ENCODE measurements at regions not wholly inside any gene's neighbourhood (a gene's known extent, or its start where the extent isn't known, plus 50 kb on each side); places are given as distances from the start of the nearest gene placed in this dataset.

DNA sequence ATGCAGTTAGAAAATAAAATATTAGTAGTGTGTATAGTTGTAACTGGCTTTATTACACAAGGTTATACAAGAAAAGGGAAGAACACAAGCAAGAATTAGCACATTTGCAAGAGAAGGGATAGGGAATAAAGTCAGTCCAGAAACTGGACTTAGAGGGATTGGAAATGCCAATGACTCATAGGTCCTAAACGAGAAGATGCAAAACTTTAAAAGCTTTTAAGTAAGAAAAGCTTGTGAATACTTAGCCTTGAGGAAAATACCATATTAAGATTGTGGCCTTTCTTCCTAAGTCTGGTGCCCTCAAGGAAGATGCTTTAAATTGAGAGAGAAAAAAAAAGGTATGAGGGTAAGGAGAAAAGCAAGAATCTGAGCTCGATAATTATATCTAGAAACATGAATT, 102.3 kb upstream of the MCHR2 start:
- Histone ChIP-seq H3K9me3 (replicated peaks in 1 of 2; ENCODE audit: control insufficient read depth in 2 of 2, insufficient read depth in 1 of 2, low read depth in 1 of 2, low read length in 2 of 2) (no peaks in the 10 kb centered on the region), H3K9ac (ENCODE audit: low read depth, low read length, poor library complexity) (no peak overlapping the region), H3K23ac (ENCODE audit: low read depth, low read length, poor library complexity) (no peak overlapping the region), H3K27ac (replicated peaks; ENCODE audit: low read length) (no peak overlapping the region), H3K4me3 (ENCODE audit: low read length in 2 of 2) (no peak overlapping the region), H3K14ac (ENCODE audit: low read length) (no peak overlapping the region), H2AFZ (ENCODE audit: low read length) (no peak overlapping the region), H2BK120ac (ENCODE audit: low read depth, low read length) (no peak overlapping the region), H4K91ac (ENCODE audit: low read depth, low read length, poor library complexity) (no peak overlapping the region), H3K18ac (ENCODE audit: low read length) (no peak overlapping the region), H2BK12ac (ENCODE audit: low read length) (no peak overlapping the region), H3K36me3 (replicated peaks in 1 of 2; ENCODE audit: control insufficient read depth in 2 of 2, insufficient read depth in 2 of 2, low read length in 2 of 2) (no peaks in the 10 kb centered on the region), H3K4me2 (ENCODE audit: insufficient read depth, low read length, poor library complexity, severe bottlenecking) (no peak overlapping the region), H2BK5ac (ENCODE audit: low read length) (no peak overlapping the region), H3K4me1 (ENCODE audit: control insufficient read depth in 2 of 2, insufficient read depth in 1 of 2, low read depth in 1 of 2, low read length in 2 of 2) (no peaks in the 10 kb centered on the region), H3K27me3 (ENCODE audit: control insufficient read depth in 3 of 3, insufficient read depth in 3 of 3, low read depth in 1 of 3, low read length in 3 of 3) (no peaks in the 10 kb centered on the region), H2BK15ac (ENCODE audit: low read length) (no peak overlapping the region), H2AK5ac (ENCODE audit: low read depth, low read length) (no peak overlapping the region), H3K79me1 (ENCODE audit: low read depth, low read length) (no peaks in the 10 kb centered on the region), H4K8ac (ENCODE audit: low read depth, low read length) (no peak overlapping the region), H3K4ac (ENCODE audit: low read length) (no peak overlapping the region)
- no CpG with 5 or more reads among the region's 2 CpGs for WGBS, 2 donors (ENCODE audit: extremely low coverage in 2 of 2, insufficient read length in 2 of 2, insufficient replicate concordance in 1 of 2)
- DNase-seq (ENCODE audit: low spot score) = no peak

DNA sequence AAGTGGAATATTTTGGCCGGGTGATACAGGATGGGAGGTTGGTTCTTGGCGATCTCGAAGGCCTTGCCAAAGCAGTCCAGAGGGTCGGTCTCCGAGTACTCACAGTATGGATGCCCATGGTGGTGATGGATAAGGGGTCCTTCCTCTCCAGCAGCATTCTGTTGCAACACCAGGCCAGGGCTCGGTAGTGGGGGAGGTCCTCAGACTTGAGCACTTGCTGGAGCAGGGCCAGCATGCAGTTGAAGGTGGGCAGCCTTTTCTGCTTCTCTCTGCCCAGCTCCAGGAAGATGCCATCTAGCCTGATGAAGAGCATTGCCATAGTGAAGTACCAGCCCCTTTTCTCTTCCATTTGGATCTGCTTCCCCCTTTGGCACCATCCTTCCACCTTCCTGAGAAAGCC, 99.4 kb upstream of the MCHR2 start:
- no peak overlapping the region for H4K8ac ChIP-seq (ENCODE audit: low read depth, low read length)

DNA sequence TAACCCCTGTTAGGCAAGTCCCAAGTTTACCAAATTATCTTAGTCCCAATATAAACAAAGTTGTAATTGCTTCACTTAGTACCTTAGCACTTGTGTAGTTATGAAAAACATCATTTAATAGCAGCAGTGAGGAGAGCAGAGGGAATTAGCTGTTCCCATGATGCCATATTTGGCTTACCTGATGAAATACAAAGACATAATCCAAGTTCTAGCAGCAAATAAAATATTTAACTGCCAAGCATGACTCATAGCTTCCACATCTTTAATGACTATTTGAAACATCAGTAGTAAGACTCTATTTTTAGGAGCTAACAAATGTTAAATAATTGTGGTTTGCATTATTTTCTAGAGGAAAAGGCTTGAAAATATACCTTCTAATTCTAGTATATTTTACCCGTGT, 94.0 kb upstream of the MCHR2 start:
- Histone ChIP-seq H3K9ac (ENCODE audit: low read depth, low read length, poor library complexity) (no peak overlapping the region), H3K9me3 (replicated peaks in 1 of 2; ENCODE audit: control insufficient read depth in 2 of 2, insufficient read depth in 1 of 2, low read depth in 1 of 2, low read length in 2 of 2) (no peaks in the 10 kb centered on the region), H3K4me2 (ENCODE audit: insufficient read depth, low read length, poor library complexity, severe bottlenecking) (no peak overlapping the region), H2AFZ (ENCODE audit: low read length) (no peak overlapping the region), H3K4ac (ENCODE audit: low read length) (no peak overlapping the region), H3K14ac (ENCODE audit: low read length) (no peak overlapping the region), H3K79me1 (ENCODE audit: low read depth, low read length) (no peaks in the 10 kb centered on the region), H3K27me3 (ENCODE audit: control insufficient read depth in 3 of 3, insufficient read depth in 3 of 3, low read depth in 1 of 3, low read length in 3 of 3) (no peaks in the 10 kb centered on the region), H2BK5ac (ENCODE audit: low read length) (no peak overlapping the region), H2BK12ac (ENCODE audit: low read length) (no peak overlapping the region), H2BK15ac (ENCODE audit: low read length) (no peak overlapping the region), H2AK5ac (ENCODE audit: low read depth, low read length) (no peak overlapping the region), H3K18ac (ENCODE audit: low read length) (no peak overlapping the region), H3K4me1 (ENCODE audit: control insufficient read depth in 2 of 2, insufficient read depth in 1 of 2, low read depth in 1 of 2, low read length in 2 of 2) (no peaks in the 10 kb centered on the region), H4K8ac (ENCODE audit: low read depth, low read length) (no peak overlapping the region), H4K91ac (ENCODE audit: low read depth, low read length, poor library complexity) (no peak overlapping the region), H3K23ac (ENCODE audit: low read depth, low read length, poor library complexity) (no peak overlapping the region), H2BK120ac (ENCODE audit: low read depth, low read length) (no peak overlapping the region), H3K36me3 (replicated peaks in 1 of 2; ENCODE audit: control insufficient read depth in 2 of 2, insufficient read depth in 2 of 2, low read length in 2 of 2) (no peaks in the 10 kb centered on the region), H3K27ac (replicated peaks; ENCODE audit: low read length) (no peak overlapping the region), H3K4me3 (ENCODE audit: low read length in 2 of 2) (no peak overlapping the region)
- no peak for DNase-seq (ENCODE audit: low spot score)
- no CpG with 5 or more reads among the region's 1 CpG for WGBS, 2 donors (ENCODE audit: extremely low coverage in 2 of 2, insufficient read length in 2 of 2, insufficient replicate concordance in 1 of 2)

More for the DNA sequence above, 99.4 kb upstream of the MCHR2 start:
- no peak overlapping the region for H3K14ac ChIP-seq (ENCODE audit: low read length)
- H3K4me3 ChIP-seq (ENCODE audit: low read length in 2 of 2) = no peak overlapping the region
- H3K4me1 ChIP-seq (ENCODE audit: control insufficient read depth in 2 of 2, insufficient read depth in 1 of 2, low read depth in 1 of 2, low read length in 2 of 2) = no peaks in the 10 kb centered on the region
- no peak overlapping the region for H3K27ac ChIP-seq (replicated peaks; ENCODE audit: low read length)
- no peaks in the 10 kb centered on the region for H3K79me1 ChIP-seq (ENCODE audit: low read depth, low read length)
- H2AK5ac ChIP-seq (ENCODE audit: low read depth, low read length) = no peak overlapping the region
- H3K4me2 ChIP-seq (ENCODE audit: insufficient read depth, low read length, poor library complexity, severe bottlenecking) = no peak overlapping the region
- no peak for DNase-seq (ENCODE audit: low spot score)
- no peaks in the 10 kb centered on the region for H3K27me3 ChIP-seq (ENCODE audit: control insufficient read depth in 3 of 3, insufficient read depth in 3 of 3, low read depth in 1 of 3, low read length in 3 of 3)
- no peak overlapping the region for H3K9ac ChIP-seq (ENCODE audit: low read depth, low read length, poor library complexity)
- no peak overlapping the region for H3K4ac ChIP-seq (ENCODE audit: low read length)
- H3K9me3 ChIP-seq (replicated peaks in 1 of 2; ENCODE audit: control insufficient read depth in 2 of 2, insufficient read depth in 1 of 2, low read depth in 1 of 2, low read length in 2 of 2) = no peaks in the 10 kb centered on the region
- H2BK12ac ChIP-seq (ENCODE audit: low read length) = no peak overlapping the region
- no peak overlapping the region for H2BK120ac ChIP-seq (ENCODE audit: low read depth, low read length)
- H2BK15ac ChIP-seq (ENCODE audit: low read length) = no peak overlapping the region
- no CpG with 5 or more reads among the region's 6 CpGs for WGBS, 2 donors (ENCODE audit: extremely low coverage in 2 of 2, insufficient read length in 2 of 2, insufficient replicate concordance in 1 of 2)
- no peak overlapping the region for H3K18ac ChIP-seq (ENCODE audit: low read length)
- peak overlapping the region; percentile 16 for H3K23ac ChIP-seq (ENCODE audit: low read depth, low read length, poor library complexity)
- H2AFZ ChIP-seq (ENCODE audit: low read length) = no peak overlapping the region
- H2BK5ac ChIP-seq (ENCODE audit: low read length) = no peak overlapping the region
- no peak overlapping the region for H4K91ac ChIP-seq (ENCODE audit: low read depth, low read length, poor library complexity)
- H3K36me3 ChIP-seq (replicated peaks in 1 of 2; ENCODE audit: control insufficient read depth in 2 of 2, insufficient read depth in 2 of 2, low read length in 2 of 2) = no peaks in the 10 kb centered on the region

DNA sequence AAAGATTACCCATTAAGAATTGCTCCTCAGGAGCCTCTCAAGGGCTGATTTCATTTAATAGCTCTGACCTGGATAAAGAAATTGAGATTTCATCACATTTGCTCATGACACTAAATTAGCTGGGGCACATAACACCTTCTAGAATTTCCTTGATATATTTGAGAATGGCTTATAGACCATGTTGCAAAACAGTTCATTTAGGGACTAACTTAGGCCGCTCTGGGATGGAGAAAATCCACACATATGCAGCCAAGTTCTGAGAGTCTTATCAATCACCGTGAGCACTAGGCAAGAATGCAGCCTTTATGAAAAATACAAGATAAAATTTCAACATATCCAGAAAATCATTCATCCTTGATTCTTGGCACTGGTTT, 91.0 kb upstream of the MCHR2 start:
- no peak overlapping the region for H3K23ac ChIP-seq (ENCODE audit: low read depth, low read length, poor library complexity)
- no peak overlapping the region for H3K27ac ChIP-seq (replicated peaks; ENCODE audit: low read length)
- no CpG with 5 or more reads among the region's 2 CpGs for WGBS, 2 donors (ENCODE audit: extremely low coverage in 2 of 2, insufficient read length in 2 of 2, insufficient replicate concordance in 1 of 2)
- H3K27me3 ChIP-seq (ENCODE audit: control insufficient read depth in 3 of 3, insufficient read depth in 3 of 3, low read depth in 1 of 3, low read length in 3 of 3) = no peaks in the 10 kb centered on the region
- H3K9me3 ChIP-seq (replicated peaks in 1 of 2; ENCODE audit: control insufficient read depth in 2 of 2, insufficient read depth in 1 of 2, low read depth in 1 of 2, low read length in 2 of 2) = no peaks in the 10 kb centered on the region
- H3K18ac ChIP-seq (ENCODE audit: low read length) = no peak overlapping the region
- H3K4me2 ChIP-seq (ENCODE audit: insufficient read depth, low read length, poor library complexity, severe bottlenecking) = no peak overlapping the region
- no peak overlapping the region for H2BK120ac ChIP-seq (ENCODE audit: low read depth, low read length)
- no peaks in the 10 kb centered on the region for H3K36me3 ChIP-seq (replicated peaks in 1 of 2; ENCODE audit: control insufficient read depth in 2 of 2, insufficient read depth in 2 of 2, low read length in 2 of 2)
- no peak overlapping the region for H2AFZ ChIP-seq (ENCODE audit: low read length)
- H3K4ac ChIP-seq (ENCODE audit: low read length) = no peak overlapping the region
- no peak overlapping the region for H4K91ac ChIP-seq (ENCODE audit: low read depth, low read length, poor library complexity)
- H2BK15ac ChIP-seq (ENCODE audit: low read length) = no peak overlapping the region
- DNase-seq (ENCODE audit: low spot score) = no peak
- no peaks in the 10 kb centered on the region for H3K79me1 ChIP-seq (ENCODE audit: low read depth, low read length)
- no peak overlapping the region for H2BK12ac ChIP-seq (ENCODE audit: low read length)
- H3K14ac ChIP-seq (ENCODE audit: low read length) = no peak overlapping the region
- H2AK5ac ChIP-seq (ENCODE audit: low read depth, low read length) = no peak overlapping the region
- H3K4me3 ChIP-seq (ENCODE audit: low read length in 2 of 2) = no peak overlapping the region
- H2BK5ac ChIP-seq (ENCODE audit: low read length) = no peak overlapping the region
- H4K8ac ChIP-seq (ENCODE audit: low read depth, low read length) = no peak overlapping the region
- no peaks in the 10 kb centered on the region for H3K4me1 ChIP-seq (ENCODE audit: control insufficient read depth in 2 of 2, insufficient read depth in 1 of 2, low read depth in 1 of 2, low read length in 2 of 2)
- H3K9ac ChIP-seq (ENCODE audit: low read depth, low read length, poor library complexity) = no peak overlapping the region

Measured in neuronal stem cell (in vitro differentiated cells).